Stomach (tissue), 4 donors: ENCODE measurements at regions not wholly inside any gene's neighbourhood (a gene's known extent, or its start where the extent isn't known, plus 50 kb on each side); places are given as distances from the start of the nearest gene placed in this dataset.

ENCODE experiments used
- EP300 ChIP-seq: sonication (generic); formaldehyde crosslinking; IDR thresholded peaks from one replicate; pipeline ENCODE4 v1.6.1; 2017; ENCODE audit warnings: antibody characterized with exemption
- POLR2A ChIP-seq, 4 donors: fragments of 450-650 bp; IDR thresholded peaks; one replicate each; pipeline ENCODE4 v1.6.1; 2016; ENCODE audit warnings: antibody characterized with exemption in 4 of 4, control low read depth in 2 of 4, mild to moderate bottlenecking in 1 of 4, moderate library complexity in 1 of 4
- POLR2AphosphoS5 ChIP-seq, 3 donors: sonication (generic); formaldehyde crosslinking; IDR thresholded peaks; one replicate each; pipeline ENCODE4 v1.6.1; 2016; ENCODE audit warnings: antibody characterized with exemption in 3 of 3
- TF ChIP-seq, protein P1 (sequence below), 7 experiments: fragments of 450-650 bp in 4 of 7; fragments of 200-600 bp in 3 of 7; sonication (generic) in 3 of 7; IDR thresholded peaks; one replicate each; pipeline ENCODE4 v1.5.1; 2016 to 2019; ENCODE audit warnings: antibody characterized with exemption in 7 of 7, control low read depth in 2 of 7, mild to moderate bottlenecking in 1 of 7

DNA sequence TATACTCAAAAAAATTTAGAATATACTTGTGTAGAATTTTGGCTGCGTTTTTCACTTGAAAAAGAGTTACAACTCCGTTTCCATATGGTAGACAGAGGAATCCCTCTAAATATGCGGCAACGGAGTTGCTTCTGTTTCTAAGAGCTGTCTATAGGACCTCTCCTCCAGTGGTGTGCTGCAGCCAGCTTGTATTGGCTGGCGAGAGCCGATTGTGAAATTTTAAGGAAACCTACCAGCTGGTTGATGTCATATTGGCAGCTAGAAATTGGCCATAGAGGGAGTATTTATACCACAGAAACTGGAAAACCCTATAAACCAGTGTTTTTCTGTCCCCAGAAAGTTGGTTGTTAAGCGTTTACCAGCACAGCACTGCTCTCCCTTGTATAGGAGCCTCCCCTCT lies 655.8 kb upstream of the EEF2KMT start:
- TF ChIP-seq POLR2A (IDR thresholded peaks at IDR 0.05) = no peak
- TF ChIP-seq, protein P1, sequence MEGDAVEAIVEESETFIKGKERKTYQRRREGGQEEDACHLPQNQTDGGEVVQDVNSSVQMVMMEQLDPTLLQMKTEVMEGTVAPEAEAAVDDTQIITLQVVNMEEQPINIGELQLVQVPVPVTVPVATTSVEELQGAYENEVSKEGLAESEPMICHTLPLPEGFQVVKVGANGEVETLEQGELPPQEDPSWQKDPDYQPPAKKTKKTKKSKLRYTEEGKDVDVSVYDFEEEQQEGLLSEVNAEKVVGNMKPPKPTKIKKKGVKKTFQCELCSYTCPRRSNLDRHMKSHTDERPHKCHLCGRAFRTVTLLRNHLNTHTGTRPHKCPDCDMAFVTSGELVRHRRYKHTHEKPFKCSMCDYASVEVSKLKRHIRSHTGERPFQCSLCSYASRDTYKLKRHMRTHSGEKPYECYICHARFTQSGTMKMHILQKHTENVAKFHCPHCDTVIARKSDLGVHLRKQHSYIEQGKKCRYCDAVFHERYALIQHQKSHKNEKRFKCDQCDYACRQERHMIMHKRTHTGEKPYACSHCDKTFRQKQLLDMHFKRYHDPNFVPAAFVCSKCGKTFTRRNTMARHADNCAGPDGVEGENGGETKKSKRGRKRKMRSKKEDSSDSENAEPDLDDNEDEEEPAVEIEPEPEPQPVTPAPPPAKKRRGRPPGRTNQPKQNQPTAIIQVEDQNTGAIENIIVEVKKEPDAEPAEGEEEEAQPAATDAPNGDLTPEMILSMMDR (IDR thresholded peaks at IDR 0.05) = no peak
- no peak for TF ChIP-seq POLR2AphosphoS5 (IDR thresholded peaks at IDR 0.05)
- TF ChIP-seq EP300 = no peak
